GM12873 (cell line): ENCODE measurements at regions not wholly inside any gene's neighbourhood (a gene's known extent, or its start where the extent isn't known, plus 50 kb on each side); places are given as distances from the start of the nearest gene placed in this dataset.

Experiments used
- CTCF ChIP-seq: IDR thresholded peaks from 2 replicates; pipeline ENCODE4 v1.5.1; 2012; ENCODE audit warnings: low read depth, mild to moderate bottlenecking, moderate library complexity, low read length, control low read depth; ENCODE audit not compliant: insufficient read depth; ENCODE audit errors: missing control alignments

- TF ChIP-seq CTCF: no peak
These were observed 371.5 kb upstream of the SLC30A5 start for GRCh38 chr5:68722357-68722756.

- no peak for TF ChIP-seq CTCF
These were observed 367.7 kb upstream of the SLC30A5 start for GRCh38 chr5:68725905-68726683.

GRCh38 chr5:68727931-68728330 lies 365.9 kb upstream of the SLC30A5 start:
- TF ChIP-seq CTCF: no peak

- TF ChIP-seq CTCF: no peak
These were observed 364.1 kb upstream of the SLC30A5 start for GRCh38 chr5:68729678-68730077.

GRCh38 chr5:68730220-68730978 lies 363.4 kb upstream of the SLC30A5 start:
- no peak for TF ChIP-seq CTCF

- TF ChIP-seq CTCF: no peak
These were observed 362.7 kb upstream of the SLC30A5 start for GRCh38 chr5:68730979-68731654.

- TF ChIP-seq CTCF: no peak
These were observed 361.6 kb upstream of the SLC30A5 start for GRCh38 chr5:68732251-68732650.
